HCT116 (cell line): ENCODE measurements at regions not wholly inside any gene's neighbourhood (a gene's known extent, or its start where the extent isn't known, plus 50 kb on each side); places are given as distances from the start of the nearest gene placed in this dataset.

Experiments used
- ATAC-seq: fragments of 200-7000 bp; cut with Tn5 transposase; 2 replicates; pipeline ENCODE4 v1.9.1; 2020; ENCODE audit warnings: mild to moderate bottlenecking, moderate library complexity
- BruUV-seq: library from RNA; stranded (reverse); fragments of 400-500 nt; replicated peaks from 2 replicates; lab custom pipeline; 2021; lab: Mats Ljungman, UMichigan
- CTCF ChIA-PET: fragments of 300-600 bp; sonication (Branson Sonifier 250); formaldehyde crosslinking; loops from one replicate; lab custom pipeline; 2021; ENCODE audit warnings: antibody characterized with exemption; lab: Charles Lee
- POLR2A ChIA-PET: fragments of 300-600, 350-600 bp; sonication (Branson Sonifier 250); formaldehyde crosslinking; loops from one replicate; lab custom pipeline; 2021; ENCODE audit warnings: antibody characterized with exemption; lab: Charles Lee
- RAD21 ChIA-PET, 2 experiments: fragments of 300-600 bp; sonication (Branson Sonifier 250); formaldehyde crosslinking; loops; one replicate each; lab custom pipeline; 2023; ENCODE audit warnings: low total read pairs in 2 of 2; ENCODE audit not compliant: uncharacterized antibody in 2 of 2, unreplicated experiment in 2 of 2, low non-redundant PET in 1 of 2; lab: Charles Lee
- DNase-seq: peaks from one replicate; pipeline ENCODE4 v3.0.0-alpha.2; 2010; ENCODE audit warnings: low read depth, low spot score
- H2AFZ ChIP-seq: fragments of 200-600 bp; shearing (Covaris generic), sonication (generic); 2 replicates; pipeline ENCODE4 v1.6.1; 2017; ENCODE audit warnings: low read depth, mixed run types, mixed read lengths, antibody characterized with exemption, low read length; ENCODE audit not compliant: poor library complexity, severe bottlenecking
- H3K27ac ChIP-seq: 2 replicates; pipeline ENCODE4 v1.5.1; 2012; ENCODE audit warnings: low read depth, low read length
- H3K27me3 ChIP-seq: fragments of 200-600 bp; sonication (generic); 2 replicates; pipeline ENCODE4 v1.6.1; 2016; ENCODE audit warnings: mixed run types, low read length, mixed read lengths; ENCODE audit not compliant: insufficient read depth
- H3K36me3 ChIP-seq, 2 experiments: fragments of 200-500 bp in 1 of 2; fragments of 200-600 bp in 1 of 2; sonication (Bioruptor generic) in 1 of 2; sonication (generic) in 1 of 2; 2 replicates each; pipeline versions ENCODE4 v1.5.1 to v1.6.1; 2014 to 2016; ENCODE audit warnings: low read length in 2 of 2, inconsistent platforms in 1 of 2, mixed read lengths in 1 of 2, mixed run types in 1 of 2; ENCODE audit not compliant: insufficient read depth in 2 of 2, control insufficient read depth in 1 of 2
- H3K4me1 ChIP-seq, 2 experiments: fragments of 200-600 bp in 1 of 2; sonication (generic) in 1 of 2; 2 replicates each; pipeline versions ENCODE4 v1.5.1 to v1.6.1; 2012 to 2017; ENCODE audit warnings: low read length in 2 of 2, inconsistent platforms in 1 of 2, mild to moderate bottlenecking in 1 of 2, mixed read lengths in 1 of 2, mixed run types in 1 of 2, moderate library complexity in 1 of 2; ENCODE audit not compliant: insufficient read depth in 2 of 2, control insufficient read depth in 1 of 2
- H3K4me2 ChIP-seq: fragments of 200-600 bp; sonication (generic); 2 replicates; pipeline ENCODE4 v1.6.1; 2017; ENCODE audit warnings: mixed run types, low read length, mixed read lengths
- H3K4me3 ChIP-seq, 2 experiments: fragments of 200-600 bp in 1 of 2; sonication (generic) in 1 of 2; replicated peaks in 1 of 2; 2 replicates each; pipeline ENCODE4 v1.5.1; 2011 to 2016; ENCODE audit warnings: low read length in 2 of 2, control low read depth in 1 of 2, low read depth in 1 of 2, mild to moderate bottlenecking in 1 of 2, mixed read lengths in 1 of 2, mixed run types in 1 of 2
- H3K79me2 ChIP-seq: fragments of 200-600 bp; sonication (generic); 2 replicates; pipeline ENCODE4 v1.6.1; 2017; ENCODE audit warnings: mild to moderate bottlenecking, mixed run types, low read length, moderate library complexity, mixed read lengths; ENCODE audit not compliant: insufficient read depth
- H3K9ac ChIP-seq: fragments of 200-600 bp; sonication (generic); 2 replicates; pipeline ENCODE4 v1.6.1; 2016; ENCODE audit warnings: low read length, mixed read lengths
- H3K9me2 ChIP-seq: fragments of 200-600 bp; sonication (generic), shearing (Covaris generic); 2 replicates; pipeline ENCODE4 v1.6.1; 2017; ENCODE audit warnings: mixed run types, mild to moderate bottlenecking, moderate library complexity; ENCODE audit not compliant: insufficient read depth
- H3K9me3 ChIP-seq, 2 experiments: fragments of 200-500 bp in 1 of 2; fragments of 200-600 bp in 1 of 2; sonication (Bioruptor generic) in 1 of 2; sonication (generic) in 1 of 2; 2 replicates each; pipeline ENCODE4 v1.6.1; 2014 to 2017; ENCODE audit warnings: low read length in 2 of 2, mixed read lengths in 2 of 2, inconsistent platforms in 1 of 2, low read depth in 1 of 2, mild to moderate bottlenecking in 1 of 2, mixed run types in 1 of 2, moderate library complexity in 1 of 2; ENCODE audit not compliant: control insufficient read depth in 1 of 2, insufficient read depth in 1 of 2
- H4K20me1 ChIP-seq: fragments of 200-600 bp; sonication (generic), shearing (Covaris generic); 2 replicates; pipeline ENCODE4 v1.6.1; 2017; ENCODE audit warnings: mixed run types, mild to moderate bottlenecking, moderate library complexity; ENCODE audit not compliant: insufficient read depth
- CBX3 ChIP-seq: IDR thresholded peaks from 2 replicates; pipeline ENCODE4 v1.6.1; 2012; ENCODE audit warnings: low read depth
- ELF1 ChIP-seq: IDR thresholded peaks from 2 replicates; pipeline ENCODE4 v1.6.1; 2012; ENCODE audit warnings: low read depth, borderline replicate concordance
- EZH2 ChIP-seq: fragments of 200-600 bp; sonication (generic); IDR thresholded peaks from 2 replicates; pipeline ENCODE4 v1.6.1; 2017; ENCODE audit warnings: antibody characterized with exemption, mixed run types
- FOSL1 ChIP-seq: IDR thresholded peaks from 2 replicates; pipeline ENCODE4 v1.6.1; 2012; ENCODE audit warnings: low read depth
- POLR2A ChIP-seq: IDR thresholded peaks from 2 replicates; pipeline ENCODE4 v1.7.0; 2011; ENCODE audit warnings: borderline replicate concordance; ENCODE audit not compliant: insufficient read depth, insufficient read length; ENCODE audit errors: extremely low read depth
- POLR2AphosphoS5 ChIP-seq: IDR thresholded peaks from 2 replicates; pipeline ENCODE4 v1.6.1; 2011; ENCODE audit warnings: mild to moderate bottlenecking, low read depth, low read length, moderate library complexity
- RAD21 ChIP-seq: IDR thresholded peaks from 2 replicates; pipeline ENCODE4 v1.6.1; 2012; ENCODE audit warnings: low read depth, mild to moderate bottlenecking
- SIN3A ChIP-seq: IDR thresholded peaks from 2 replicates; pipeline ENCODE4 v1.6.1; 2012; ENCODE audit warnings: low read depth
- SP1 ChIP-seq: IDR thresholded peaks from 2 replicates; pipeline ENCODE4 v1.6.1; 2012; ENCODE audit warnings: low read depth
- SRF ChIP-seq: IDR thresholded peaks from 2 replicates; pipeline ENCODE4 v1.6.1; 2012; ENCODE audit warnings: low read depth
- TCF7L2 ChIP-seq: IDR thresholded peaks from 2 replicates; pipeline ENCODE4 v1.7.0; 2011; ENCODE audit warnings: borderline replicate concordance, inconsistent platforms; ENCODE audit not compliant: insufficient read depth, insufficient read length; ENCODE audit errors: extremely low read depth
- YY1 ChIP-seq: IDR thresholded peaks from 2 replicates; pipeline ENCODE4 v1.6.1; 2011; ENCODE audit warnings: low read length, low read depth, moderate library complexity, mild to moderate bottlenecking; ENCODE audit not compliant: insufficient replicate concordance; ENCODE audit errors: extremely low read depth
- ZFX ChIP-seq: fragments of 450-650 bp; IDR thresholded peaks from 2 replicates; pipeline ENCODE4 v1.6.1; 2017
- ZNF274 ChIP-seq: fragments of 200-500 bp; sonication (Bioruptor generic); IDR thresholded peaks from 2 replicates; pipeline ENCODE4 v1.6.1; 2014; ENCODE audit warnings: mild to moderate bottlenecking, low read depth, low read length, inconsistent platforms
- intact Hi-C: fragments of 100-400 bp; cut with micrococcal nuclease; formaldehyde crosslinking; loops from 2 replicates; pipeline ENCODE4 v1.10.0; 2022
- TF ChIP-seq, protein P1 (sequence below): IDR thresholded peaks from 2 replicates; pipeline ENCODE4 v1.6.1; 2011; ENCODE audit warnings: mild to moderate bottlenecking, low read length, moderate library complexity; ENCODE audit not compliant: insufficient replicate concordance; ENCODE audit errors: extremely low read depth
- TF ChIP-seq, protein P2 (sequence below): IDR thresholded peaks from 2 replicates; pipeline ENCODE4 v1.6.1; 2012

DNA sequence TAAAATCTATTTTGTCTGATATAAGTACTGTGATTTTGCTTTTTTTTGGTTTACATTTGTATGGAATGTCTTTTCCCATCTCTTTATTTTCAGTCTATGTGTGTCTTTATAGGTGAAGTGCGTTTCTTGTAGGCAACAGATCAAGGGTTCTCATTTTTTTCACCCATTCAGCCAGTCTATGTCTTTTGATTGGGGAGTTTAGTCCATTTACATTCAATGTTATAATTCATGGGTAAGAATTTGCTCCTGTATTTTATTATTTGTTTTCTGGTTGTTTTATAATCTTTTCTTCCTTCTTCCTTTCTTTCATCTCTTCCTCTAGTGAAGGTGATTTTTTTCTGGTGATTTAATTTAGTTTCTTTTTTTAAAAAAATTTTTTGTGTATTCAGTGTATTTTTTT is 104.8 kb upstream of the TMEM229A start:
- H3K79me2 ChIP-seq = no peaks in the 10 kb centered on the region
- no peaks in the 10 kb centered on the region for H3K4me1 ChIP-seq
- no peaks in the 10 kb centered on the region for H3K36me3 ChIP-seq
- no peak overlapping the region for H2AFZ ChIP-seq
- H3K9me2 ChIP-seq = no peaks in the 10 kb centered on the region
- H3K9ac ChIP-seq = no peak overlapping the region
- ChIA-PET POLR2A (no interaction called here), CTCF (no interaction called here), RAD21 (no interaction called here)
- BruUV-seq = no TSS peak
- no peaks in the 10 kb centered on the region for H4K20me1 ChIP-seq
- H3K27ac ChIP-seq = no peak overlapping the region
- H3K4me3 ChIP-seq = no peak overlapping the region
- H3K4me2 ChIP-seq = no peak overlapping the region
- ATAC-seq (no peak), DNase-seq (no peak)
- TF ChIP-seq SIN3A (no peak), YY1 (no peak)
- TF ChIP-seq, all 23 proteins: peak for 0
- H3K27me3 ChIP-seq = no peaks in the 10 kb centered on the region
- intact Hi-C loops = no loop called here
- H3K9me3 ChIP-seq = no peaks in the 10 kb centered on the region

DNA sequence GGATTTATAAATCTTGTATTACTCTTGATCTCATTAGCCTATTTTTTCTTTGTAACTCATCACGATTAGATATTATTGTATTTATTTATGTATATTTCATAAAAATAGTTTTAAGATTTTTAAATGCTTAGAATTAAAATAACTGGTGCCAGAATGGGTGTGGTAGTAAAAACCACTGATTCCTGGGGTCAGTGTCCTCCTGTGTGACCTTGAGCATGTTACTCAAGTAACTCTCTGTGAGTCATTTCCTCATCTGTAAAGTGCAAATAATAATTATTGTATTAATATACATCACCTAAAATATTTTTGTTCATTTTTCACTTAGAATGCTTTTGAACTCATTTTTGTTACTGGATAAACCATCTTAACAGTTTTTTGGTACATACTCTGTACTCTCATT is 91.3 kb upstream of the TMEM229A start:
- ChIA-PET RAD21 (no interaction called here), CTCF (no interaction called here), POLR2A (no interaction called here)
- ATAC-seq (no peak), DNase-seq (no peak)
- Histone ChIP-seq H3K79me2 (no peaks in the 10 kb centered on the region), H3K9me2 (no peaks in the 10 kb centered on the region), H3K4me2 (no peak overlapping the region), H3K4me3 (no peak overlapping the region), H3K4me1 (no peaks in the 10 kb centered on the region), H3K27ac (no peak overlapping the region), H3K9me3 (no peaks in the 10 kb centered on the region), H3K27me3 (no peaks in the 10 kb centered on the region), H3K9ac (no peak overlapping the region), H3K36me3 (no peaks in the 10 kb centered on the region), H4K20me1 (no peaks in the 10 kb centered on the region), H2AFZ (no peak overlapping the region)
- BruUV-seq = no TSS peak
- TF ChIP-seq, protein P1, sequence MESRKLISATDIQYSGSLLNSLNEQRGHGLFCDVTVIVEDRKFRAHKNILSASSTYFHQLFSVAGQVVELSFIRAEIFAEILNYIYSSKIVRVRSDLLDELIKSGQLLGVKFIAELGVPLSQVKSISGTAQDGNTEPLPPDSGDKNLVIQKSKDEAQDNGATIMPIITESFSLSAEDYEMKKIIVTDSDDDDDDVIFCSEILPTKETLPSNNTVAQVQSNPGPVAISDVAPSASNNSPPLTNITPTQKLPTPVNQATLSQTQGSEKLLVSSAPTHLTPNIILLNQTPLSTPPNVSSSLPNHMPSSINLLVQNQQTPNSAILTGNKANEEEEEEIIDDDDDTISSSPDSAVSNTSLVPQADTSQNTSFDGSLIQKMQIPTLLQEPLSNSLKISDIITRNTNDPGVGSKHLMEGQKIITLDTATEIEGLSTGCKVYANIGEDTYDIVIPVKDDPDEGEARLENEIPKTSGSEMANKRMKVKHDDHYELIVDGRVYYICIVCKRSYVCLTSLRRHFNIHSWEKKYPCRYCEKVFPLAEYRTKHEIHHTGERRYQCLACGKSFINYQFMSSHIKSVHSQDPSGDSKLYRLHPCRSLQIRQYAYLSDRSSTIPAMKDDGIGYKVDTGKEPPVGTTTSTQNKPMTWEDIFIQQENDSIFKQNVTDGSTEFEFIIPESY = no peak
- TF ChIP-seq TCF7L2 (no peak), SIN3A (no peak), SRF (no peak), ELF1 (no peak), POLR2AphosphoS5 (no peak), CBX3 (no peak), POLR2A (no peak), SP1 (no peak), FOSL1 (no peak), ZNF274 (no peak), EZH2 (no peak), RAD21 (no peak), ZFX (no peak)
- TF ChIP-seq, protein P2, sequence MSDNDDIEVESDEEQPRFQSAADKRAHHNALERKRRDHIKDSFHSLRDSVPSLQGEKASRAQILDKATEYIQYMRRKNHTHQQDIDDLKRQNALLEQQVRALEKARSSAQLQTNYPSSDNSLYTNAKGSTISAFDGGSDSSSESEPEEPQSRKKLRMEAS = no peak
- intact Hi-C loops = no loop called here
